NCI-H446 (cell line): ENCODE measurements at regions not wholly inside any gene's neighbourhood (a gene's known extent, or its start where the extent isn't known, plus 50 kb on each side); places are given as distances from the start of the nearest gene placed in this dataset.

Source experiments
- DNase-seq, 2 experiments: peaks; one replicate each; lab custom pipeline; 2025; lab: John Stamatoyannopoulos, UW

DNA sequence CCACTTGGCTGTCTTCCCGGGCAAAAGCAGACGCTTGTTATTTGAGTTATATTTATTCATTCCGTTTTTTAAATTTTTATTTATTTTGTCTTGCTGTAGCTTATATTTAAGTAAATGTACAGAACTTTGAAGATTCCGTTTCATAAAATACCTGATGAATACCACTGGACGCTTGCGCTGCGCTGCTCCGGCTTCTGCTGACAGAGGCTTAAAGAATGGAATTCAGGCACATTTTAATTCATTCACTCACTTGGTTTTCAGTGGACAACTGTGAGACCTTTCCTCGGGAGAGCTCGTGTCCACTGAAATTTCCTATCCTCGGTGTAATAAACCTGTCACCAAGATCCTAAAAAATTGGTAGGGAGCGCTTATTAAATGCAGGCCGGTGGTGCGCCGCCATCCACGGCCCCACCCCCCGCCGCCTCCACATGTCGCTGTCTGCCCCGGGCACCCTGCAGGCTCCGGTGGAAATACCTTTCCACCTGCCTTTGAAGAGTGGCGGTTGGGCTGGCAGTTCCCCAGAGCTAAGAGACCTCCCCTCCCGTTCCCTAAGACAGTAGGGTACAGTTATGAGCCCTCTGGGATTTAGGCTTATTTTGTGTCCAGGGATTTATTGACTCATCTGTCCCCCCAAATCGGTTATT is 62.5 kb upstream of the UBE2E1 start:
- no peak for DNase-seq

DNA sequence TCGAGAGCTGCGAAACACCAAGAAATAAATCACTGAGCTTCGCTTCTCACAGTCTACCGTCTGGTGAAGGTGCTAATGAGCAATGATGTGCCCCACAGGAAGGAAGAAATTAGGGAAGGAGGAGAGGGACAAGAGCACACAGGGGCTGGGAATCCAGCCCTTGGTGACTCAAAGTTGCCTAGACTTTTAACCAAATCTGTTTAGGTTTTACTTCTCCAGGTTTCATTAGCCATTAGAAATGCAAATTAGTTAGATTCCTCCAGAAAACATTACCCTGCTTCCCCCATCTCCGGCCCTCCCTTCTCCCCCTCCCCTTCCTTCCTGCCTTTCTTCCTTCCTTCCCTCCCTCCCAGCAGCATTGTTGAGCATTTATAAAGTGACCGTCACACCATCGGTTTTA is 59.3 kb upstream of the UBE2E1 start:
- no peak for DNase-seq

DNA sequence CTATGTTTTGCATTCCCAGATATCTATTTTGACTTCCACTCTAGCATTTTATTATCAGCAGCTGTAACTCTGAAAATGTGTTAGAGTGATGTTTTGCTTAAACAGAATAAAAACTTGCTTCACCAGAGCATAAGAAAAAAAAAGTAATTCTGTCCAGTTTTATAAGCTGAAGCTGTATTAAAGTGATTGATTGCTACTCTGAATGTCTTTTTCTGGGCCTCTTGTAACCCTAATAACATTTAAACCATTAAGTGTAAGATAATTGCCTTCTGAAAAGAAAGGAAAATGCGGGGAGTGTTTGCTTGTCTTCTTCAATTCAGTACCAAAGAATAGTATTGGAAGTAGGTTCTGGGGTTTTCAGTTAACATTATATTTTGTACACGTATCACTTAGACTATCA is 57.9 kb upstream of the UBE2E1 start:
- no peak for DNase-seq

DNA sequence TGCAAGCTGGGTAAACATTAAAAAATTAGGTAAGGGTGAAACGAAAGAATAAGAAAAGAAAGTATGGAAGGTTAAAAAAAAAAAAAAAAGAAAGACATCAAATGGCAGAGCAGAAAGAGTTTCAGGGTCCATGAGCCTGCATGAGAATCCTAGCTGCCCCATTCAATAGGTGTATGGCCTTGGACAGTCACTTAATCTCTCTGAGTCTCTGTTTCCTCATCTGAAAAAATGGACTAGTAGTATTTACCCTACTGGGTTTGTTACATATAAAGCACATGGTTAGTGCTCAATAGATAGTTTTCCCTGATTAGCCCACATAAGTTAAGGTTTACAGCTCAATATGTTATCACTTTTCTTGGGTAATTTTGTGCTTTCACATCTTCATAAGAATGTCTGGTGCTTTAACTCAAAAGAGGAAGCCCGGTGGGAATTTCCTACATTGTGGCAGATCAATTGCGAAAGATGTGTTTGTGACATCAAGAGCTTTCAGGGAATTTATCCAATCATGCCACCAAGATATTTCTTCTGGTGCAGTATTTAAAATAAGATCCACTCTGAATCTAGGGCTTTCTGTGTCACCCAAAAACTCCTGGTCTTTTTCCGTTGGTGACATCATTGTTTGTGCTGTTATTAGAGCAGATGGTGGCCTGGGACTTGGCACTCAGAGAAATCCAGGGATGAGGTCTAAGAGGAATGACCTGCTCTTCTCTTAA is 57.2 kb upstream of the UBE2E1 start:
- peak in 1 of 2 experiments; percentile 19 for DNase-seq

DNA sequence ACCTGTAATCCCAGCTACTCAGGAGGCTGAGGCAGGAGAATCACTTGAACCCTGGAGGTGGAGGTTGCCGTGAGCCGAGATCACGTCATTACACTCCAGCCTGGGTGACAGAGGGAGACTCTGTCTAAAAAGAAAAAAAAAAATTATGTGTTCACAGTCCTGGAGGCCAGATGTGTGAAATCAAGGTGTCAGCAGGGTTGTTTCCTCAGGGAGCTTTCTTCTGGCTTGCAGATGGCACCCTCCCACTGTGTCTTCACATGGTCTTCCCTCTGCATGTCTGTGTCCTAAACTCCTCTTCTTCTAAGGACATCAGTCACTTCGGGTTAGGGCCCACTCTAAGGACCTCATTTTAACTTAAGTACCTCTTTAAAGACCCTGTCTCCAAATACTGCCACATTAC is 56.1 kb upstream of the UBE2E1 start:
- DNase-seq, result no peak

DNA sequence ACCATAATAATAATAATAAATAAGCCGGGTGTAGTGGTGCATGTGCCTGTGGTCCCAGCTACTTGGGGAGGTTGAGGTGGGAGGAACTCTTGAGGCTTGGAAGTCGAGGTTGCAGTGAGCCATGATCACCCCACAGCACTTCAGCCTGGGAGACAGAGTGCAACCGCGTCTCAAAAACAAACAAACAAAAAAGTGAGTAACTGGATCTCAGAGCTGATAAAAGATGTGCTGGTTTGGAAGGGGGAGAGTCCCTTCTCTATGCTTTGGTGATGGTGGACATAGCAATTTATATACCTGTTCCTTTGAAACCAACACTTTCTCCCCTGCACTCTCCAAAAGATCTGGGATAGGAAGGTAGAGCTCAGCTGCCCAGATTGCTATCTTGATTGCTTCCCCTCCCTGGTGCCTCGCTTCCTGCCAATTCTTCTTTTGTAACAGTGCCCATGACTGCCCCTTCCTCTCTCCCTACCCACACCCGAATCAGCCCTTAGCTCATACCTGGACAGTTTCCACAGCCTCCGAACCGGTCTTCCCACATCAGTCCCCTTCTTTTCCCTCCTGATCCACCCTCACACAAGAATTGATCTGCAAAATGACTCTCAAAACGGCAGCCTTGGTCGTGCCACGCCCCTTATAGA is 55.1 kb upstream of the UBE2E1 start:
- DNase-seq, result no peak

DNA sequence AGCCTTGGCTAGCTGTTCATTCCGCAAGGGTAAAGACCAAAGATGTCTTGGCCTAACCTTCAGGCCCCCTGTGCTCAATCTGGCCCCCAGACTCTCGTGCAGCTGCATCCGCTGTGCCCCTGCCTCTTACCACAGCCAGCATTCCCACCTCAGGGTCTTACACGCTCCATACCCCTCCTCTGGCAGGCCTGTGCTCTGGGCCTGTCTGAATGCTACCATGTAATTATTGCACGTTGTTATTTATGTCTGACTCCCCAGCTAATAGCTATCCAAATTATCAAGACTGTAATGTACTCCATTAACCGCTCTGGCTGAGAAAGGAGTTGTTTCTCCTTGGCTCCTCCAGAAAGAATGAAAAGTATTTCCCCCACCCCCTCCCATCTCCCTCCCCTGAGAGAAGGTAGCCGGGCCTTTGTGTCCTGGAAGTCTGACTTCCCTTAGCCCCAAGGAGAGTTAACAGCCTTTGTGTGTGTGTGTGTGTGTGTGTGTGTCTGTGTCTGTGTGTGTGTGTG is 54.5 kb upstream of the UBE2E1 start:
- DNase-seq, result no peak

DNA sequence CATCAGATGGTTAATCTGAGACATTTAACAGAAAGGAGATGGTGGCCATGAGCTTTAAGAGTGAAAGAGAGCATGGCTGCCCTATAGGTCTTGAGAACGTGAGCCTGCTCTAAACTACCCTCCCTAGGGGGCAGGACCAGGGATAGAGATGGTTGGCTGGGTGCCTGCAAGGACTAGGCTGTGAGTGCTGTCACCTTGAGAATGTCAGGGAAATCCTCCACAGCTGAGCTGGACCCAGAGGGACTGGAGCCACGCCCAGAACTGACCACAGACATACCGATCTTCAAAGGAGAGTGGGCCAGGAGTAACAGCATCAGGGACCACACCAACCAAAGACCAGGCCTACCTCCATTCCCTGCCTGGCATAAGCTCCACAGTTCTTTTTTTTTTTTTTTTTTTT is 53.6 kb upstream of the UBE2E1 start:
- DNase-seq, result no peak

DNA sequence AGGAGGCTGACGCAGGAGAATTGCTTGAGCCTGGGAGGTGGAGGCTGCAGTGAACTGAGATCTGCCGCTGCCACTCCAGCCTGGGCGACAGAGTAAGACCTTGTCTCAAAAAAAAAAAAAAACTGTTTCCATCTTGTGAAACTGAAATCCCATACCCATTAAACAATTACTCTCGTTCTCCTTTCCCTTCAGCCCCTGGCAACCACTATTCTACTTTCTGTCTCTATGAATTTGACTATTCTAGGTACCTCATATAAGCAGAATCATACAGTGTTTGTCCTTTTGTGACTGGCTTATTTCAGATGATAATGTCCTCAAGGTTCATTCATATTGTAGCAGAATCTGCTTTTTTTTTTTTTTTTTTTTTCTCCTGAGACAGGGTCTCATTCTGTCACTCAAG is 51.5 kb upstream of the UBE2E1 start:
- DNase-seq, result no peak
